ENCODE measurements at regions not wholly inside any gene's neighbourhood (a gene's known extent, or its start where the extent isn't known, plus 50 kb on each side); places are given as distances from the start of the nearest gene placed in this dataset.
A peak's percentile ranks its signal among the peaks of the same experiment; 100 is the strongest.
"Not testable (repeated sequence)": the region's sequence is repeated elsewhere in the genome, so short reads cannot be mapped to it uniquely, and the experiment has no call there.

DNA sequence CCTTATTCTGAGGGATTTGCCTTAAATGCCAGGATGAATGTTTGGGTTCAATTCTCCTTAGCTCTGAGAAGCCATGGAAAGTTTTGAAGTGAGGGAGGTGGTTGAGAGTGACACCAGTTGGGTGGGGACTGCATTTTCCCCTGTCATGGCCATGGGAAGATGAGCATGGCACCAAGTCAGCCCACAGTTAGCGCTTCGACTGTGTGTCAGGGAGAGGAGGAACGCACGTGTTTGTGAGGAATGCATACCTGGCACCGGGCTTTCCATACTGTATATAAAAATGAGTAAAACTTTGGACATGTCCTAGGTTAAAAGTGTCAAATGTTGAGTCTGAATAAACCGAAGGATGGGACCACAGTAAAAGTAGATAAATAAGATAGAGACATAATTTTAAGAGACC, 187.5 kb upstream of the KL start:
- DNase-seq = no peak
- no peak for ATAC-seq
- intact Hi-C loops (cut with DNase I, micrococcal nuclease) = no loop called here

DNA sequence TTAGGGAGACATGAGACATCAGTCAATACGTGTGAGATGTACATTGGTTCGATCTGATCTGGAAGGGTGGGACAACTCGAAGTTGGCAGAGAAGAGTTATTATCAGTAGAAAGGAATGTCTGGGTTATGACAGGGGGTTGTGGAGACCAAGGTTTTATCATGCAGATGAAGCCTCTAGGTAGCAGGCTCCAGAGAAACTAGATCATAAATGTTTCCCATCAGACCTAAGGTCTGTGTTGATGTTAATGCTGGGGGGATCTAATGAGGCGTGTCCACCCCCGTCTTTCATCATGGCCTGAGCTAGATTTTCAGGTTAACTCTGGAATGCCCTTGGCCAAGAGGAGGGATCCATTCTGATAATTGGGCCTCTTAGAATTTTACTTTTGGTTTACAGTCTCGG, 187.0 kb upstream of the KL start:
- DNase-seq (no peak), ATAC-seq (no peak)
- intact Hi-C loops (cut with DNase I, micrococcal nuclease) = no loop called here

- no peak for DNase-seq
- intact Hi-C loops (cut with DNase I, micrococcal nuclease) = no loop called here
- ATAC-seq = no peak
These were observed 186.4 kb upstream of the KL start for GRCh38 chr13:32829676-32830335.

- no peak for DNase-seq
- no peak for ATAC-seq
- intact Hi-C loops (cut with DNase I, micrococcal nuclease) = no loop called here
These were observed 185.7 kb upstream of the KL start for GRCh38 chr13:32830336-32831031.

- no peak for DNase-seq
- intact Hi-C loops (cut with DNase I, micrococcal nuclease) = no loop called here
- ATAC-seq = no peak
These were observed 178.8 kb upstream of the KL start for GRCh38 chr13:32837307-32837972.

- intact Hi-C loops (cut with DNase I, micrococcal nuclease) = no loop called here
- DNase-seq = no peak
- ATAC-seq = no peak
These were observed 178.0 kb upstream of the KL start for GRCh38 chr13:32837973-32838927.

DNA sequence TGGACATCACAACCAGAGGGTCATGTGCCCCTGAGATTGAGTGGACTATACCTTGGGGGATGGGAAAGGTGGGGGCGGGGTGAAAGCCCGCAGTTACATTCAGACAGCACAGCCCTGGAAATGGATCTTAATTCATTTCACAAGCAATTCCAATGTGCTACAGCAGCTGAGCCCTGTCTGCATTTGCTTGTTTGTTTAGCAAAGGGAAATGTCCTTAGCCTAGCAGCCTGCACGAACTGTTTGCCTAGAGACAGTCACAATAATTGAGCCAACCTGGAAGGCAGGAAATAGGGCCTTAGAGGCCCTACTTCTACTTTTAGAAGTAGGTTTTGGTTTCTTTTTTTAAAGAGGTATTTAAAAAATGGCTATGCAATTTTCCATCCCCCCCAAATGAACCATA, 177.3 kb upstream of the KL start:
- DNase-seq (no peak), ATAC-seq (peak; percentile 75)
- intact Hi-C loops (cut with DNase I, micrococcal nuclease) = no loop called here

DNA sequence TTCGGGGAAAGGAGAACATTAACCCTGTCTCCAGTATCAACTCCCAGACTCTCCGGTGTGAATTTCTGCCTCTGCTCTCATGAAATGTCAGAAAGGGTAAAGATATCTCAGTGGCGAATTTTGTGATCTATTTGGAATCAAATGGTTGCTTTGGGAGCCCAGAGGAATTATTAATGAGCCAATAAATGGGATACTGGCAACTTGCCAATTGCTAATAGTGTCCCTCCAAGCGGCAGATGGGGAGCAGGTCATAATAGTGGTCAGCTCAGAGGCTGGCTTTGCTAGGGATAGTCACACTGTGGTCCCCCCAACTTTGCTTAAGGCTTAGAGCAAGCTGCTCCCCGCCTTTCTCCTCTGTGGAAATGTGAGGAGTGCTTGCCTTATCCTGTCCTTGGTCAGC, 176.1 kb upstream of the KL start:
- intact Hi-C loops (cut with DNase I, micrococcal nuclease) = no loop called here
- ATAC-seq (no peak), DNase-seq (no peak)

GRCh38 chr13:32840989-32841713, 175.1 kb upstream of the KL start:
- no peak for DNase-seq
- no peak for ATAC-seq
- intact Hi-C loops (cut with DNase I, micrococcal nuclease) = no loop called here

DNA sequence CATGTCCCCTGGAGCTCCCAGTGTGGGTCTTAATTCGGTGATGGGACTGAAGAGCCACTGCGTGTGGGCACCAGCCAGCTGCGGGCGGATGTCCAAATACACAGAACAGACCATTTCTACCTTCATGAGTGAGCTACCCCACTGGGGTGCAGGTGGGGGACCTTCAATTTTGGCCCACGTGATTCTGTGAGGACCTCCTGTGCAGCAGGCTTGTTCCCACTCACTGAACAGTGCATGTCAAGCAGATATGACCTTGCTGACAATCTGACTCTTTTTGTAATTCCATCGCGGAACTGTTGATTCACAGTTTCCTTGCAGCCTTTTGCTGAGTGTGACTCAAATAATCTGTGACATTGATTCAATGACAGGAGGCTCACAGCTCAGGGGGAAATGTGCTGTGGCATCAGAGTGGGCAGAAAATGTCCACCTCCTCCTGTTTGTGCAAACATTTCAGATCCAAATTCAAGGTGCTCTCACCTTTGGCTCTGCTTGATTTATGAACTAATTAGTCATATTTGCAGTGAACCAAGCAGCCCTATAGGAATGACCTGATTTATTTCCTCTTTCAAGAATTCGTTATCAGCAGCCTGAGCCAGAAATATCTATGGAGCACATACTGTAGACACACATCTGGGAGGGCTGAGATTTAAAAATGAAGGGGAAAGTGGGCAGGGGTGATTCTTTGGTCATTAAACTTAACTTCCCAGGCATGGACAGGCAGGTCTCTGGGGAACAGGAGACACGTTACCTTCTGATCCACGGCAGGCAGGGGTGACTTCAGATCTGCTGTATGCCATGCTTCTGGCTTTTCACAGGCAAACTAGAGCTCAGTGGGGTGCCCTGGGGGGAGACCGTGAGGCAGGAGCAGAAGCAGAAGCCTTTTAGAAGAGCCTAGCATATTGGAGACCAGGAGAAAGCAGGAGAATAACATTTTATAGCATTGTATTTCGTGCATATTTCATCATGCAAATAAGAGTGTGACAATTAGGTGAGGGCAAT, 170.0 kb upstream of the KL start:
- intact Hi-C loops (cut with DNase I, micrococcal nuclease) = no loop called here
- ATAC-seq (no peak), DNase-seq (no peak)

DNA sequence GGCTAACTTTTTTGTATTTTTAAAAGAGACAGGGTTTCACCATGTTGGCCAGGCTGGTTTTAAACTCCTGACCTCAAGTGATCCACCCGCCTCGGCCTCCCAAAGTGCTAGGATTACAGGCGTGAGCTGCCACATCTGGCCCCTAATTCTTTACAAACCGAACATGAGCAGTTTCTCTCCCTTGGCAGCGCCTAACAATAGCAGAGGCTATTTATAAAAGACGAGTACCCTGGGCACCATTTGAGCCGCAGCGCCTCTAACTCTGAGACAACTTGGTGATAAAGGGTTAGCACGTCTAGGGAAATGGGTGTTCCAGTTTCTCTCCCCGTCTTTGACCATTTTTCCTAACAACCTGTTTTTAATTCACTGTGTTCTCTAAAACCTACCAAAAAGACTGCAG, 168.2 kb upstream of the KL start:
- intact Hi-C loops (cut with DNase I, micrococcal nuclease) = not testable (repeated sequence)

GRCh38 chr13:32849369-32849768, 166.9 kb upstream of the KL start:
- no peak for DNase-seq
- intact Hi-C loops (cut with DNase I, micrococcal nuclease) = no loop called here
- ATAC-seq = no peak

More for the DNA sequence above, 168.2 kb upstream of the KL start:
- DNase-seq, ATAC-seq: not testable (repeated sequence)

DNA sequence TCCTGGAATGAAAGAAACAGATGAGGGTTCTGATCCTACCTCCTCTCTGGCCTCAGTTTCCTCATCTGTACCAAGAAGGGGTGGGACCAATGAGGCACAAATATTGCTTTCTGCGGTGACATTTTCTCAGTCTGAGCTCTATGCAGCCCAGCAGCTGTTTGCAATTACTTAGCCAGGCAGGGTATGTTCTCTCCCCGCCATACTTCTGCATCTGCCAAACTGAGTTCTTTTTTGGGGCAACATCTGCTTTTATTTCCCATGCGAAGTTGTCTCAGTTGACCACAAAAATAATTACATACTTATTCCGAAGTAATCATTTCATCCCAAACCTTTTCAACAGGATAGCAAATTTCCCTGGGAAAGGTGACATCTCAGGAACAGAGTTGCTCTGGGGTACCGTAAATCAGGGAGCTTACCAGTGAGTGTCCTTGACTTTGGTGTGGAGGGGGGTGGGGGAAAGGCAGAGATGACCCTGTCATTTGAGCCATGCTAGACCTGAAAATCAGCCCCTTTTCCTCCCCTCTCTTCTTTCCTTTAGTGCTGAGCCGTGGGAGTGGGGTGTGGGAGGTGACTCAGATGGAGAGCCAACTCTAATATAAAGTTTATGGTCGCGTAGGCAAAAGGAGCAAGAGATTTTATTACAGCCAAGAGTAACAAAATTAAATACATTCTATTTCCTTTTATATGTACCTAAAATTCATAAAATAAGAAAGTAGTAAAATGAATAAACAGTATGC, 165.7 kb upstream of the KL start:
- DNase-seq (no peak), ATAC-seq (peak; percentile 64)
- intact Hi-C loops (cut with DNase I, micrococcal nuclease) = no loop called here

DNA sequence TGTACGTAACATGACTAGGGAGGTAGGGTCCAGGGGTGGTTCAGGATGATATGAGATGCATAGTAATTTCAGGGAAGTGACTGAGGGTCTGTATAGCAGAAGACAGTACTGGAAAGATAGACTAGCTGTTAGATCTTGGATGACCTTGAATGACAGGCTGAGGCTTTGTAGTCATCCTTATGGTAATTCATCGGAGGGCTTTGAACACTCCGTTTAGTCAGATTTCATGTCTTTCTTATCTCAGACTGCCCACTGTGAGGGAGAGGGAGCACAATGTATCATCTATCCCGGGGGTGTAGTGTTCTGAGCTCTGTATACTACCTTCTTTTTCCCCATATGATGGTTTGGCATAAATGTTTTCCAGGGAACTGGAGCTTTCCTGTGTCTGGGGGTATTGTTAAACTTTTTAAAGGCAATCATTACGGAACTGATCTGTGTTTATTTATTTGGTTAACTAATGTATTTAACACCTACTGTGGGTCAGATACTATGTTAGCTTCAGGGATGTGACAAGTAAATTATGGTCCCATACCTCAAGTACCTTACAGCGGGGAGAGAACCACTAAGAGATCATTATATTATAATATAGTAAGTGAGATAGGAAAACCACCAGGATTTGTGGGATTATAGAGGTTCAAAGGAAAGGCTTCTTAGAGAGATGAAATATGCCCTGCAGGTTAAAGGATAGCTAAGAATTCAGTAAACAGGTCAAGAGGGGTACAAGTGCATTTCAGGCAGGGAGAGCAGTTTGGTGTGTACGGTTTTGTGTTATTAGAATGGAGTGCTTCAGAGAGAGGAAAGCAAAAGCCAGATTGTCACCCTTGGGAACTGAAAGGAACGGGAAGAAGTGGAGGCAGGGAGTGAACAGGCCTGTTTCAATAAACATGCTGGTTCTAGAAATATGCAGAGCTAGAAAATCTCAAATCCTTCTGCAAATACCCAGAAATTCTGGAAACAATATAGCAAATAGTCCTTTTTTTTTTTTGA, 164.8 kb upstream of the KL start:
- ATAC-seq (no peak), DNase-seq (no peak)
- intact Hi-C loops (cut with DNase I, micrococcal nuclease) = no loop called here

GRCh38 chr13:32852526-32852925, 163.7 kb upstream of the KL start:
- intact Hi-C loops (cut with DNase I, micrococcal nuclease) = no loop called here
- DNase-seq (no peak), ATAC-seq (no peak)

DNA sequence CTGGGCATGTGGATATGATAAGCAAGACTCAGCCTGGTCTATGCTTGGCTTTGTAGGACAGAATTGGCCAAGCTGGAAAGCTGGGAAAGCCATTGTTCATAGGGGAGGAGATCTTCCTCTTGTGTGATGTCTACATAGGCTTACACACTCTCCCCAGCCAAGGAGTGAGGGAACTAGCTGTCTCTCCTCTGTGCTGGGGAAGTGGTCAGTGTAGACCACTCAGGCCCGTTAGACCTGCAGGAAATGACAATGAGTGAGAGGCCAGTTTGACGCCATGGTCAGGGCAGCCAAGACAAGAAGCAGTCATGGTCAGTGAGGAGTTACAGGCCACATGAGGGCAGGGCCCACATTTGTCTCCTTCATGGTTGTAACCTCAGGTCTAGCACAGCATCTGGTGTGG, 159.1 kb upstream of the KL start:
- ATAC-seq (no peak), DNase-seq (no peak)
- intact Hi-C loops (cut with DNase I, micrococcal nuclease) = no loop called here

Measured in left colon (tissue), 2 donors.